IPS-15b (cell line): ENCODE measurements at regions not wholly inside any gene's neighbourhood (a gene's known extent, or its start where the extent isn't known, plus 50 kb on each side); places are given as distances from the start of the nearest gene placed in this dataset.

ENCODE experiments used
- H3K27me3 ChIP-seq: one replicate; pipeline ENCODE4 v1.6.1; 2013; ENCODE audit warnings: low read length; ENCODE audit not compliant: control insufficient read depth, insufficient read depth
- H3K36me3 ChIP-seq: one replicate; pipeline ENCODE4 v1.6.1; 2013; ENCODE audit warnings: low read length; ENCODE audit not compliant: control insufficient read depth, insufficient read depth
- H3K4me1 ChIP-seq: one replicate; pipeline ENCODE4 v1.6.1; 2013; ENCODE audit warnings: mild to moderate bottlenecking, low read length; ENCODE audit not compliant: control insufficient read depth, insufficient read depth
- H3K4me3 ChIP-seq: one replicate; pipeline ENCODE4 v1.5.1; 2013; ENCODE audit warnings: low read depth, low read length
- H3K9ac ChIP-seq: one replicate; pipeline ENCODE4 v1.6.1; 2013; ENCODE audit warnings: low read depth, mild to moderate bottlenecking, low read length
- H3K9me3 ChIP-seq: one replicate; pipeline ENCODE4 v1.6.1; 2013; ENCODE audit warnings: mild to moderate bottlenecking, low read length; ENCODE audit not compliant: control insufficient read depth, insufficient read depth

DNA sequence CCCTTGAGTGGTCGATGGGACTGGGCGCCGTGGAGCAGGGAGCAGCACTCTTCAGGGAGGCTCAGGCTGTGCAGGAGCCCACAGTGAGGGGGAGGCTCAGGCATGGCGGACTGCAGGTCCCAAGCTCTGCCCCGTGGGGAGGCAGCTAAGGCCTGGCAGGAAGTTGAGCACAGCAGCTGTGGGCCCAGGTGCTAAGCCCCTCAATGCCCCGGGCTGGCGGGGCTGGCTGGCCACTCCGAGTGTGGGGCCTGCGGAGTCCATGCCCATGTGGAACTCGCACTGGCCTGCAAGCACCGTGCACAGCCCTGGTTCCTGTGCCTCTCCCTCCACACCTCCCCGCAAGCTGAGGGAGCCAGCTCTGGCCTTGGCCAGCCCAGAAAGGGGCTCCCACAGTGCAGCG is 948.4 kb upstream of the EYS start:
- Histone ChIP-seq H3K9me3 (no peaks in the 10 kb centered on the region), H3K36me3 (no peaks in the 10 kb centered on the region), H3K9ac (no peak overlapping the region), H3K27me3 (no peaks in the 10 kb centered on the region), H3K4me1 (no peaks in the 10 kb centered on the region), H3K4me3 (no peak overlapping the region)

DNA sequence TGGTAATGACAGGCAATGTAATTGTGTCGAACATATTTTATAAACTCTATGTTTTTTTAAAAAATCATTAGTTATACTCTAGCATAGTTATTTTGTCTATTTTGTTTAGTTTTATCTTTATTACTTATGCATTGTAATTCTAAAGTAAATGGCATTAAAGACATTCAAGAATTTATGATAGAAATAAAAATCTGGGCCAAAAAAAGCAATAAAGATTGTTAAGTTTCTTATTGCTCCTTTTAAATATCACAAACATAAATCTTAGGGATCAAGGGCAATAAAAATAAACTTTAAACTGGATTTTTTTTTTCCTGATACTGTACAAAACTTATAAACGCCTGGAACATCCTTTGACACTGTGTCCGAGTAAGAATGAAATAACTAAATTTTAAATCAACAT is 931.5 kb upstream of the EYS start:
- Histone ChIP-seq H3K36me3 (no peaks in the 10 kb centered on the region), H3K27me3 (no peaks in the 10 kb centered on the region), H3K4me1 (no peaks in the 10 kb centered on the region), H3K9me3 (no peaks in the 10 kb centered on the region), H3K9ac (no peak overlapping the region), H3K4me3 (no peak overlapping the region)

DNA sequence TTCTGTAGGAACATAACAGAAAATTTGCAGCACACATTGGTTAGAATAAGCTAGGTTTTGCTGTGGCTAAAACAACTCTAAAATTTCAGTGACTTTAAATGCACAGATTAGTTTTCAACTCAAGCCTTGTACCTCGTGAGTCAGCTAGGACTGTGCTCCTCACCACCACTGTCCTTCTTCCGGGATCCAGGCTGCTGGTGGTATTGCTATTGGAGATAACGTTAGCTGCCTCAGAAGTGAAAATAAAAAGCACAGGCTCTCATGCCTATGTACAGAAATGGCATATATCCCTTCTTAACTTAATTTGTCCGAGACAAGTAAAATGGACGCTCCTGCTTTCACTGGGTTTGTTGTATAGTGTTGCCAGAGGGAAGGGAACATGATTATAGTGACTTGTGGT is 931.1 kb upstream of the EYS start:
- H3K27me3 ChIP-seq, result no peaks in the 10 kb centered on the region

DNA sequence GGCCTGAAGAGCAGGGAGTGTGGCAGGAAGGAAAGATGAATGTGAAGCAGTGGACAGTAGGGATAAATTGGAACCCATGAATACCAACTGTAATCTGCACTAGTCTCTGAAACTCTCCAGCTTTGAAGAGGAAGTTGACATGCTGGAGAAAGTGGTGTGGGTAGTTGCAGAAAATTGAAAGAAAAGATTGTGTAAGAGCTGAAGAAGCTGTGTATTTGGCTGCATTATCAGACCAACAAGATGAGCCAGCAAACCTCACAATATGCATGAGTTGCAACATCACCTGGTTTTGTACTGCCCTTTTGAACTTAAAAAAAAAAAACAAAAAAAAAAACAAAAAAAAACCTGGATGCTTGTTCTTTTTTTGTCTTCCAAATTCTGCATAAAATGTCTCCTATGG is 921.9 kb upstream of the EYS start:
- Histone ChIP-seq H3K9ac (no peak overlapping the region), H3K9me3 (no peaks in the 10 kb centered on the region), H3K36me3 (no peaks in the 10 kb centered on the region), H3K27me3 (no peaks in the 10 kb centered on the region), H3K4me1 (no peaks in the 10 kb centered on the region), H3K4me3 (no peak overlapping the region)

More for the DNA sequence above, 931.1 kb upstream of the EYS start:
- Histone ChIP-seq H3K9me3 (no peaks in the 10 kb centered on the region), H3K36me3 (no peaks in the 10 kb centered on the region), H3K9ac (no peak overlapping the region), H3K4me1 (no peaks in the 10 kb centered on the region), H3K4me3 (no peak overlapping the region)

DNA sequence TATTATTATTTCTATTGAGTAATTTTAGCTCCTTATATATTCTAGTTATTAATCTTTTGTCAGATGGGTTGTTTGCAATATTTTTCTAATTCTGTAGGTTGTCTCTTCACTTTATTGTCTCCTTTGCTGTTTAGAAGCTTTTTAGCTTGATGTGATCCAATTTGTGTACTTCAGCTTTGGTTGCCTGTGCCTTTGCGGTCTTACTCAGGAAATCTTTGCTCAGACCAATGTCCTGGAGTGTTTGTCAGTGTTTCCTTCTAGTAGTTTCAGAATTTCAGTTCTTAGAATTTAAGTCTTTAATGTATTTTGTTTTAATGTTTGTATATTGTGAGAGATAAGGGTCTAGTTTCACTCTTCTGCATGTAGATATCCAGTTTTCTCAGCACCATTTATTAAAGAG is 916.0 kb upstream of the EYS start:
- H3K36me3 ChIP-seq, result no peaks in the 10 kb centered on the region
- no peak overlapping the region for H3K9ac ChIP-seq
- H3K4me1 ChIP-seq, result no peaks in the 10 kb centered on the region
- H3K4me3 ChIP-seq, result no peak overlapping the region
- H3K9me3 ChIP-seq, result no peaks in the 10 kb centered on the region
- H3K27me3 ChIP-seq, result no peaks in the 10 kb centered on the region

DNA sequence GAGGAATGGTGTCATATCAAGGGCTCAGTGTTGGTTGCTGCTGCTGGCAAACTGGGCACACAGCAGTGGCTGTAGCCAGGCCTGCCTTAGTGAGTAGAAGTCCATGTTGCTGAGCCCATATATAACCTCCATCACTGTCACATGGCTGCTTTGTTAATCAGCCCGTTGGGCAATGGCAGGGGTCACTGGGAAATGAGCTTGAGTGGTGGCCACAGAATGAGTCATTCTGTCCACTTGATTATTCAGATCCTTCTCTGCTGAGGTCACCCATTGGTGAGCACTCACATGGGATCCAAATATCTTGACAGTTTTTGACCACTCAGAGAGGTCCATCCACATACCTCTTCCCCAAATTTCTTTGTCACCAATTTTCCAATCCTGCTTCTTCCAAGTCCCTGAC is 898.9 kb upstream of the EYS start:
- H3K4me3 ChIP-seq, result no peak overlapping the region
- H3K9me3 ChIP-seq, result no peaks in the 10 kb centered on the region
- no peaks in the 10 kb centered on the region for H3K4me1 ChIP-seq
- no peaks in the 10 kb centered on the region for H3K36me3 ChIP-seq
- no peak overlapping the region for H3K9ac ChIP-seq
- H3K27me3 ChIP-seq, result no peaks in the 10 kb centered on the region

DNA sequence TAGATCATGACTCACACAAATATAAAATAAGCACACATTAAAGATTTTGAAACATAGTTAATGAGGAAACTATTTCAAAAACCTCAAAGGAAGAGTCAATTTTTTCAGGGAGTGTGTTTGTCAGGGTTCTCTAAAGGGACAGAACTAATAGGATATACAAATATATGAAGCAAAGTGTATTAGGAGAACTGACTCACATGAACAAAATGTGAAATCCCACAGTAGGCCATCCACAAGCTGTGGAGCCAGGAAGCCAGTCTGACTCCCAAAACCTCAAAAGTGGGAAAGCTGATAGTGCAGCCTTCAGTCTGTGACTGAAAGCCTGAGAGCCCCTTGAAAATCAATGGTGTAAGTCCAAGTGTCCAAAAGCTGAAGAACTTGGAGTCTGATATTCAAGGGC is 898.0 kb upstream of the EYS start:
- Histone ChIP-seq H3K27me3 (no peaks in the 10 kb centered on the region), H3K9me3 (no peaks in the 10 kb centered on the region), H3K36me3 (no peaks in the 10 kb centered on the region), H3K4me1 (no peaks in the 10 kb centered on the region), H3K4me3 (no peak overlapping the region), H3K9ac (no peak overlapping the region)

DNA sequence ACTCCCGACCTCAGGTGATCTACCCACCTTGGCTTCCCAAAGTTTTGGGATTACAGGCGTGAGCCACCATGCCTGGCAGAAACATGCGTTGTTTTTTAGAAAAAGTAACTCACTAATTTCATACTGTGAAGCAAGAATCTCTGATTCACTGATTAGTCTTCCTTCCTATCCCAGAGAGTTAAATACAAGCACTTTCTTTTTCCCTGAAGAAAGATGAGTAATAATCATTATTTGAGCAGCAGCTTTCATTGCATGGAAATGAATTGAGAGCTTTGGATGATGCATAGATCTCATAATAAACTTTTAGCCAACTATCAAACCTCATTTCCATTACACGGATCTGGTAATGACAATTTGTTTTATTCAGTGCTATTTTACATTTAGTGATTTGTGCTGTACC is 892.5 kb upstream of the EYS start:
- Histone ChIP-seq H3K36me3 (no peaks in the 10 kb centered on the region), H3K27me3 (no peaks in the 10 kb centered on the region), H3K9ac (no peak overlapping the region), H3K4me1 (no peaks in the 10 kb centered on the region), H3K9me3 (no peaks in the 10 kb centered on the region), H3K4me3 (no peak overlapping the region)

DNA sequence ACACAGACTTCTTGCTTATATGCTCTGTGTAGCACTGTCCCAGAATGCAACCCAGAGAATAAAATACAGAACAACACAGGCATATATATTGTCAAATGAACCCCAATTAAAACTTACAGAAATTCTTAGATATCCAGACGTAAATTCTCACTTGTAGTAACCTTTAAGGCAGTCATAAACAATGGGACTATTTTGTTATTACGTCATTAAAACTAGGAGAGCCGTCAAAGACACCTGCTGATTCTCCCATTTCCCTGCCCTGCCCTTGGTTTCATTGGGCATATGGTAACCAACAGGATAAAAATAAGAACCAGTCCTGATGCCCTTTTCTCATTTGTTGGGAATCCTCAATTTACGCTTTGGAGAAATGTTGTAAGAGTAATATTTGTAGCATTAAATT is 871.3 kb upstream of the EYS start:
- Histone ChIP-seq H3K9me3 (no peaks in the 10 kb centered on the region), H3K9ac (no peak overlapping the region), H3K27me3 (no peaks in the 10 kb centered on the region), H3K4me3 (no peak overlapping the region), H3K36me3 (no peaks in the 10 kb centered on the region), H3K4me1 (no peaks in the 10 kb centered on the region)

DNA sequence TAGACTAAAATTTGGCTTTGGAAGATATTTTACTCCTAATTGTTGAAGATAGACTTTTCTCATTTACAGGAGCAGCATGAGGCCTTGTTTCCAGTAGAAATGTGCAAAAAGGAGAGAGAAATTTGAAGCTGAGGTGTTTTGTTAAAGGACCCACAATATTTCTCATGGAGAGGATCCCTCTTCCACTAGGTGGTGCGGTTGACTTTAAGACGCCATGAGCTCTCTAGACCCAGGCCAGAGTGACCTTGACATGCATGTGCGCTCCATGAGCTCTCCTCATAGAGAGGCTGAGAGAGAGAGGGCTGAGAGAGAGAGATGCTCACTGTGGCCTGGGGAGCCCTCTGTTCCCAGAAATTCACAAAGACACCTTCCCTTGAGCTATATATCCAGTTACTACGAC is 861.2 kb upstream of the EYS start:
- Histone ChIP-seq H3K9me3 (no peaks in the 10 kb centered on the region), H3K4me3 (no peak overlapping the region), H3K4me1 (no peaks in the 10 kb centered on the region), H3K36me3 (no peaks in the 10 kb centered on the region), H3K27me3 (no peaks in the 10 kb centered on the region), H3K9ac (no peak overlapping the region)

DNA sequence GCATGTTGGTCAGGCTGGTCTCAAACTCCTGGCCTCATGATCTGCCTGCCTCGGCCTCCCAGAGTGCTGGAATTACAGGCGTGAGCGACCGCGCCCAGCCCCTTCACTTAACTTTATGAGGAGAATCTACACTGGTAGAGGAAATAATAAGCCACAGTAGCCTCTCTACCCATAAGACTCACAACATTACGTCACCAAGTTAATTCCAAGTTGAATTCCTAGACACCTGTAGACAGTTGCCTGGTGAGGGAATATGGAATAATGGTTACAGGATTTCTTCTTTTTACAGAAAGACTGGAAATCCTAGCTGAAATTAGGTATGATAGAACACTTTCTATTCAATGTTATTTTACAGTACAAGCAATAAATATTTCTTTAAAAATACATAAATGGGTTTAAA is 854.5 kb upstream of the EYS start:
- Histone ChIP-seq H3K9me3 (no peaks in the 10 kb centered on the region), H3K4me3 (no peak overlapping the region), H3K36me3 (no peaks in the 10 kb centered on the region), H3K4me1 (no peaks in the 10 kb centered on the region), H3K27me3 (no peaks in the 10 kb centered on the region), H3K9ac (no peak overlapping the region)

DNA sequence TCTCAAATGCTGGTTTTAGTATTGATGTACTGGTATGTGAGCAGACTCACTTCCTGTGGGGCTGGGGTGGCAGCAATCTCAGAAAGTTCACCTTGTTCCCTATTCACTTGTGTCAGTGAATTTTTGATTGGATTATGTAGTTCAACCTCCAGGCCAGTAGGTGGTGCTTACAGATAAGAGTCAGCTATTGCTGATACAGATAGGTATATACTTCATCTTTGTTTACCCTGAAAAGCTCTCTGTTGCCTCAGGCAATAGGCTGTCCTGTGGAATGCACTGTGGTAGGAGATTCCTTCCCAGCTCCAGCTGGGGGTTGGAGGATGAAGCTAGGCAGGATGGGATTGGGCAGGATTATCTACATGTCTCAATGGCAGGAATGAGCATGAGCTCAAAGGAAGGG is 851.2 kb upstream of the EYS start:
- H3K27me3 ChIP-seq, result no peaks in the 10 kb centered on the region
- no peaks in the 10 kb centered on the region for H3K9me3 ChIP-seq
- no peak overlapping the region for H3K9ac ChIP-seq
- no peaks in the 10 kb centered on the region for H3K4me1 ChIP-seq
- no peaks in the 10 kb centered on the region for H3K36me3 ChIP-seq
- no peak overlapping the region for H3K4me3 ChIP-seq

DNA sequence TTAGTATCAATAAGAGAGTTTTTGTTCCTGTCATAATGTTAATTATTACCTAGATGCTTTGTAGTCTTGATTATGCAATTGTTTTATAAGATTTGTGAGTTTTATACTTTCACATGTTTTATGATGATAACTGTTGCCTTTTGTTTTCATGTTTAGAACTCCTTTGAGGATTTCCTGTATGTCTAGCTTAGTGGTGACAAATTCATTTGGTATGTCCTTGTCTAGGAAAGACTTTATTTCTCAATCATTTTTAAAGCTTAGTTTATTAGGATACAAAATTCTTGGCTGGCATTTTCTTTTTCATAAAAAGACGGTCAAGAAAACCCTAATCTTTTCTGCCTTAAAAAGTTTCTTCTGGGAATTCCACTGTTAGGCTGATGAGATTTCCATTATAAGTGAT is 849.9 kb upstream of the EYS start:
- H3K36me3 ChIP-seq, result no peaks in the 10 kb centered on the region
- no peaks in the 10 kb centered on the region for H3K4me1 ChIP-seq
- no peaks in the 10 kb centered on the region for H3K9me3 ChIP-seq
- no peak overlapping the region for H3K9ac ChIP-seq
- no peaks in the 10 kb centered on the region for H3K27me3 ChIP-seq
- H3K4me3 ChIP-seq, result no peak overlapping the region
